Aorta (tissue), 5 donors: ENCODE measurements at regions not wholly inside any gene's neighbourhood (a gene's known extent, or its start where the extent isn't known, plus 50 kb on each side); places are given as distances from the start of the nearest gene placed in this dataset.

Source experiments
- ATAC-seq: fragments of 200-7000 bp; cut with Tn5 transposase; one replicate; pipeline ENCODE4 v1.9.1; 2022; ENCODE audit warnings: moderate library complexity; ENCODE audit not compliant: low FRiP score
- DNase-seq, 2 donors: peaks; one replicate each; pipeline ENCODE4 v3.0.0-alpha.2; 2020
- H3K27ac ChIP-seq, 2 donors: one replicate each; pipeline ENCODE4 v1.5.1; 2013; ENCODE audit warnings: low read length in 2 of 2, mild to moderate bottlenecking in 2 of 2, moderate library complexity in 2 of 2, control low read depth in 1 of 2, inconsistent platforms in 1 of 2, low read depth in 1 of 2
- H3K27me3 ChIP-seq, 2 donors: one replicate each; pipeline ENCODE4 v1.6.1; 2013; ENCODE audit warnings: control low read depth in 1 of 2, low read length in 1 of 2, mild to moderate bottlenecking in 1 of 2, moderate library complexity in 1 of 2; ENCODE audit not compliant: insufficient read depth in 2 of 2, control insufficient read depth in 1 of 2
- H3K36me3 ChIP-seq, 2 donors: one replicate each; pipeline ENCODE4 v1.6.1; 2013; ENCODE audit warnings: control low read depth in 1 of 2, low read length in 1 of 2, mild to moderate bottlenecking in 1 of 2; ENCODE audit not compliant: insufficient read depth in 2 of 2, control insufficient read depth in 1 of 2
- H3K4me1 ChIP-seq, 2 donors: one replicate each; pipeline ENCODE4 v1.6.1; 2013; ENCODE audit warnings: low read length in 2 of 2, control low read depth in 1 of 2, mild to moderate bottlenecking in 1 of 2, moderate library complexity in 1 of 2; ENCODE audit not compliant: insufficient read depth in 2 of 2, control insufficient read depth in 1 of 2
- H3K4me3 ChIP-seq, 2 donors: one replicate each; pipeline ENCODE4 v1.5.1; 2013; ENCODE audit warnings: low read length in 2 of 2, control low read depth in 1 of 2, mild to moderate bottlenecking in 1 of 2
- H3K9me3 ChIP-seq: one replicate; pipeline ENCODE4 v1.6.1; 2013; ENCODE audit warnings: mild to moderate bottlenecking, low read length; ENCODE audit not compliant: control insufficient read depth
- WGBS, 2 donors: extraction: QIAGEN DNeasy Blood & Tissue Kit; methylation state at CpG; one replicate each; pipeline ENCODE4 v1.1.7; 2013; 5-methylcytosine and 5-hydroxymethylcytosine counted together
- intact Hi-C, 2 donors: fragments of 100-400 bp; cut with DNase I; formaldehyde crosslinking; loops; one replicate each; pipeline versions ENCODE4 v1.14.2 to v1.15.0; 2022
- donor health status: healthy with polysubstance abuse.
- donor health status: Bipolar disorder and iron deficiency.
- donor health status: DM: no; HTN: no; CAD: no.
- donor health status: DM: no; HTN: no; CAD: no.
- donor health status: DM: yes; HTN: yes; CAD: no.

DNA sequence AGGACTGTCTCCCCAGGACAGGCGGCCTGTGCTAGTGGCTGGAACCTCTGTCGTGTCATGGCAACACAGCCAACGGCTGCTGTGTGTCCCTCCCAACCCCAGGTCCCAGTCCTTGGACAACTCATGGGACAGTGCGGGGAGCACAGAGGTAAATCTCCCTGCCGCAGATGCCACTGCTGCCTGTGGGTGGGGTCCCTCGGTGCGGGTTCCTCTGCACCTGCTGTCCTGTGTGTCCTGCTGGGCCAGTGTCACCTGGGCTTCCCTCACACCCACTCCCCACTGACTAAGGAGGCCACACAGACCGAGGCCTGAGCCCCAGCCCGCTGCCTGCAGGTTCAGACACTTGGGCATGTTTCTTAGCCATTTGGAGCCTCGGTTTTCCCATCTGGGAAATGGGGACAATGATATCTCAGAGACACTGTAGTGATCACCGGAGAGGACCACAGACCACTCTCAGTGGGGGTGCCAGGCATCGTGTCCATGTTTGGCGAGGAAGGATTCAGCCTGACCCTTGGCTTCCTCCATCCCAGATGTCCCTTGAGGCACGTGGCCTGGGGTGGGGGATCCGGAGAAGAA lies 96.5 kb downstream of the SIK1 start:
- H3K4me3 ChIP-seq: no peak overlapping the region
- H3K4me1 ChIP-seq: no peaks in the 10 kb centered on the region
- H3K27me3 ChIP-seq: no peaks in the 10 kb centered on the region
- WGBS, 2 donors: 90 to 92% methylated on average over 15 of the region's 15 CpGs
- H3K27ac ChIP-seq: no peak overlapping the region
- no peak for ATAC-seq
- no peak for DNase-seq
- intact Hi-C loops: no loop called here
- no peaks in the 10 kb centered on the region for H3K36me3 ChIP-seq
- H3K9me3 ChIP-seq: no peaks in the 10 kb centered on the region

DNA sequence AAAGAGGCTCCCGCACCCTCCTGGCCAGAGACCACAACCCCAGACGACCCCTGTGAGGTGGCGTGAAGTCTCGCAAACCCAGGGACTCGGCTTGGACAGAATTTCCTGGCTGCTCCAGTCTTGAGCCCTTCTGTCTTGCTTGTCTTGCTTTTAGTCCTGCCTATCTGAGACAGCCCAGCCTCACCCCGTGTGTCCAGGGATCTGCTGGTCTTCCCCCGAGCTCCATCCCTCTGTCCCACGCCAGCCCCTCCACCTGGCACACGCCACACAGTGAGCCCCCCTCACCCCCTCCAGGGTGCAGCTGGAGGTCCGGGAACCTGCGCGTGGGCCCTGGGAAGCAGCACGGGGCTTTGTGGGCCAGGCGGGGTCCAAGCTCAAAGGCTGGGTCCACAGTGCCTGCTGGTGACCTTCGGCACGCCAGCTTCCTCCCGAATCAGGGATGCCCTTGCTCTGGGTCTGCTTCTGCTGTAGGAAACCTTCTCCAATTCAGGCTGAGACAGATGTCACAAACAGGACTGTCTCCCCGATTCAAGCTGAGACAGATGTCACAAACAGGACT lies 97.1 kb downstream of the SIK1 start:
- Histone ChIP-seq H3K27ac (no peak overlapping the region), H3K4me3 (no peak overlapping the region), H3K4me1 (no peaks in the 10 kb centered on the region), H3K36me3 (no peaks in the 10 kb centered on the region), H3K27me3 (no peaks in the 10 kb centered on the region), H3K9me3 (no peaks in the 10 kb centered on the region)
- no peak for DNase-seq
- intact Hi-C loops: no loop called here
- no peak for ATAC-seq
- WGBS, 2 donors: 84 to 89% methylated on average over 18 of the region's 18 CpGs

DNA sequence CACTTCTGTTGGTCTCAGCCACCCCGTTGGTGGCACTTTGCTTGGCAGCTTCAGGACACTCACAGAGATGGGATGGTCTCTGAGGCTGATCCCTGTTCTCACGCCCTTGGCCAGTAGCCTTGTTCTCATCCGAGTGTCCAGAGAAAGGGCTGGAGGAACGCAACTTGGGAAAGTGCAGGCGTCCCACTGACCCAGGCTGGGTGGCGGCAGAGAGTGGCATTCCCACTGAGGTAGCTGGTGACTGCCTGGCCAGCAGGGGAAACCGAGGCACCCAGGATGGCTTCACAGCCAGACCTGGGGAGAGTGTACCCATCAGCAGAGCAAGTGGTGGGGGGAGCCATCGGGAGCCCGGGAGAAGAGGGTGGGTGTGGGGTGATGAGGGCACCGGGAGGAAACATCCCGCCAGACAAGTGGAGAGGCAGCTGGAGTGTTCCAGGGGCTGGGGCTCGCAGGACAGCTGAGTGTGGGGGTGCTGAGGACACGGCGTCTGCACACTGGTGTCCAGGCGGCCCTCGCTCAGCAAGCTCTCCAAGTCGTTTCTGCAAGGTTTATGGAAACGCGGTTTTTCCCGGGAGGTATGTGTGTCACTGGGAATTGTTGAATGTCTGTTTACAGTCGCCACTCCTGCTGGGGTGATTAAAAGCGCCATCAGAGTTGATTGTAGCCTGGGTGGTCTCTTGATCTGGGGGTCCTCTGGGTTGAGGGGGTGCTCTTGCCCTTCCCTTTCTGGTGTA lies 97.8 kb downstream of the SIK1 start:
- intact Hi-C loops: no loop called here
- no peak for ATAC-seq
- Histone ChIP-seq H3K27me3 (no peaks in the 10 kb centered on the region), H3K9me3 (no peaks in the 10 kb centered on the region), H3K27ac (no peak overlapping the region), H3K36me3 (no peaks in the 10 kb centered on the region), H3K4me3 (no peak overlapping the region), H3K4me1 (no peaks in the 10 kb centered on the region)
- no peak for DNase-seq
- 90 to 96% methylated on average over 22 of the region's 22 CpGs for WGBS, 2 donors

DNA sequence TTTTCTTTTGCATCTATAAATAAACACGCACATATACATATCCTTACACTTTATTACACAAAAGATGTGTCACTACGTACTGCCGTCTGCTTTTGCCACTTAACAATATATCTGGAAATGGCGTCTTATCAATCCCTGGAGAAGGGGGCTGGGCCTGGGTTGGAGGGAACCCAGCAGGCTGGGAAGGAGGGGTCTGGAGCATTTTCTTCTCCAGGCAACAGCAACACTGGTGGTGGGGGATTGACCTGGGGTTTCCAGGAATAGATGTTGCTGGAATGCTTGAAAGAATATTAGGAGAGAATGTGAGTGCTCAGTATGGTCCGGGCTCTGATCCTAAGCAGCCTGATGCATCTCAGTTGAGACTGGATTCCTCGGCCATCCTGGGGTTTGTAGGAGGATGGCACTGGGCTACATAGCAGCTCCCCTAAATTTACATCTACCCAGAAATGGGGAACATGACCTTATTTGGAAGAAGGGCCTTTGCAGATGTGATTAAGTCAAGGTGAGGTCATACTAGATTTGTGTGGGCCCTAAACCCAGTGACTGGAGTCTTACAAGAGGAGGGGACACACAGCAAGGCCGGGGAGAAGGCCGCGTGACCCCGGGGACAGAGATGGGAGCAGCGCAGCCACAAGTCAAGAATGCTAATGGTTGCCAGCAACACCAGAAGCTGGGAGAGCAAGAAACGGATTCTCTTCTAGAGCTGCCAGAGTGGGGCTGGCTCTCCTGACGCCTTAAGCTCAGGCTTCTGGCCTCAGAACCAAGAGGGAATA lies 98.6 kb downstream of the SIK1 start:
- no peak overlapping the region for H3K27ac ChIP-seq
- no peaks in the 10 kb centered on the region for H3K9me3 ChIP-seq
- intact Hi-C loops: no loop called here
- H3K27me3 ChIP-seq: no peaks in the 10 kb centered on the region
- DNase-seq (no peak), ATAC-seq (no peak)
- no peak overlapping the region for H3K4me3 ChIP-seq
- H3K4me1 ChIP-seq: no peaks in the 10 kb centered on the region
- WGBS, 2 donors: 85 to 89% methylated on average over 13 of the region's 13 CpGs
- no peaks in the 10 kb centered on the region for H3K36me3 ChIP-seq

DNA sequence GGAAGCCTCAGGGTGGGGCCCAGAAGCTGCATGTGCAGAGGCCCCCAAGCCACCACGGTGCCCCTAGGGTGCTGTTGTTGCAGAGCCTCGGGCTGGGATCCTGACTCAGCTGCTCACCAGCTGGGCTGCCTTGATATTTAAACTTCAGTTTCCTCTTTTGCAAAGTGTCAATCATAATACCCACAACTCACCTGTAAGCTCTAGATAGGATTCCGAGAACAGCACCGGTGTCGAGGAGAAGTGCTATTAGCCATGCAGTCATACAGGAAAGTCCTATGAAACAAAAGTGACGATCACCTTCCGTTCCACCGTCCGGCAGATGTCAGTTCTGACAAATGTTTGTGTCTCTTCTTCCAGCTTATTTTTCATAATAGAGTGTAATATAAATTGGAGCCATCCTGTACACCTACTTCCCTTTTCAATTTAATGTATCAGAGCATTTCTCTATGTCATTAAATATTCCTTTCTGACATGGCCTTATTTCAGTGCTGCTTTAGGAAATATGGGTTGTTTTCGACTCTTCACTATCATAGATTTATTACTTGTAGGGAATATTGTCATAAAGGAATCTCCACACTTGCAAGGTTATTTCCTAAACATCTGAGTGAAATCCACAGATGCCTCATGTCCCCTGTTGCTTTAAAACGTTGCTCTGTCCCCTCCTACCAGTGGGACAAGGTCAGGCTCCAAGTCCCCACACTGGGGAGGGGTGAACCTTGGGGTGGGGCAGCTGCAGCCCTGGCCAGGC lies 100.8 kb downstream of the SIK1 start:
- Histone ChIP-seq H3K4me1 (no peaks in the 10 kb centered on the region), H3K27me3 (no peaks in the 10 kb centered on the region), H3K9me3 (no peaks in the 10 kb centered on the region), H3K36me3 (no peaks in the 10 kb centered on the region), H3K4me3 (no peak overlapping the region), H3K27ac (no peak overlapping the region)
- intact Hi-C loops: no loop called here
- DNase-seq: no peak
- 81 to 83% methylated on average over 11 of the region's 11 CpGs for WGBS, 2 donors
- no peak for ATAC-seq

DNA sequence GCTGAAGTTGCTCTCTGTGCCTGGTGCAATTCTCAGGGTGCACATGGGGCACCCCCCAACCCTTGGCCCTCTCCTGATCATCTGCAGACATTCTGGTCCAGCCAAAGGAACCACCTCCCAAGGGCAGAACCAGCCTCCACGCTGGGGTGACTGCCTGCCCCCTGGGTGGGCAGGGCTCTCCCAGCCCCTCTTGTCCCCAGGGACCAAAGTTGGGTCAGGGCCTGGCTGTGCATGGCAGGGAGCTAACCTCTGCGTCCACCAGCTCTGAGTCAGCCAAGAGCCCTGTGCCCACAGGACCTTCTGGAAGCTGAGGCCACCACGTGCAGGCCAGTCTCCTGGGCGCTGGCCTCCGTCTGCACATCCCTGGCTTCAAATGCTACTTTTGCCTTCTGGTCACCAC lies 101.9 kb downstream of the SIK1 start:
- Histone ChIP-seq H3K36me3 (no peaks in the 10 kb centered on the region), H3K4me1 (no peaks in the 10 kb centered on the region), H3K27me3 (no peaks in the 10 kb centered on the region), H3K9me3 (no peaks in the 10 kb centered on the region), H3K4me3 (no peak overlapping the region), H3K27ac (no peak overlapping the region)
- intact Hi-C loops: no loop called here
- DNase-seq: no peak
- 75 to 78% methylated on average over 5 of the region's 5 CpGs for WGBS, 2 donors
- no peak for ATAC-seq

DNA sequence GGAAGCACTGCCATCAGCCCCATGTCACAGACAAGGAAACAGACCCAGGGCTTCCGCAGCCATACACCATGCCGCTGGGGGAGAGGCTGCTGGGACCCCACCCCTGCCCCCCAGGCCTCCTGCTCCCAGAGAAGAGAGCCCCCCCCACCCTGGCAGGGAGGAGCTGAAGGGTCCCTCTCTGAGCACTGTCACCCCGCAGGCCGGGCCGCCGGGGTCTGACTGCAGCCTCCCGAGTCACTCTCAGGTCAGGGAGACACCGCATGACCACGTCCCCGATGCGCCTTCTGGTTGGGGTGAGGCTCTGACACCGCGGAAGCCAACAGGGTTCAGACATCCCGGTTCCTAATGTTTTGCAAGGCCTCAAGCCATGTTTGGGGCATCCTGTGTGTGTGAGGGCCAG lies 102.3 kb downstream of the SIK1 start:
- ATAC-seq (no peak), DNase-seq (no peak)
- WGBS, 2 donors: 85 to 91% methylated on average over 14 of the region's 14 CpGs
- H3K36me3 ChIP-seq: no peaks in the 10 kb centered on the region
- H3K9me3 ChIP-seq: no peaks in the 10 kb centered on the region
- H3K4me3 ChIP-seq: no peak overlapping the region
- H3K27ac ChIP-seq: no peak overlapping the region
- intact Hi-C loops: no loop called here
- H3K27me3 ChIP-seq: no peaks in the 10 kb centered on the region
- no peaks in the 10 kb centered on the region for H3K4me1 ChIP-seq

DNA sequence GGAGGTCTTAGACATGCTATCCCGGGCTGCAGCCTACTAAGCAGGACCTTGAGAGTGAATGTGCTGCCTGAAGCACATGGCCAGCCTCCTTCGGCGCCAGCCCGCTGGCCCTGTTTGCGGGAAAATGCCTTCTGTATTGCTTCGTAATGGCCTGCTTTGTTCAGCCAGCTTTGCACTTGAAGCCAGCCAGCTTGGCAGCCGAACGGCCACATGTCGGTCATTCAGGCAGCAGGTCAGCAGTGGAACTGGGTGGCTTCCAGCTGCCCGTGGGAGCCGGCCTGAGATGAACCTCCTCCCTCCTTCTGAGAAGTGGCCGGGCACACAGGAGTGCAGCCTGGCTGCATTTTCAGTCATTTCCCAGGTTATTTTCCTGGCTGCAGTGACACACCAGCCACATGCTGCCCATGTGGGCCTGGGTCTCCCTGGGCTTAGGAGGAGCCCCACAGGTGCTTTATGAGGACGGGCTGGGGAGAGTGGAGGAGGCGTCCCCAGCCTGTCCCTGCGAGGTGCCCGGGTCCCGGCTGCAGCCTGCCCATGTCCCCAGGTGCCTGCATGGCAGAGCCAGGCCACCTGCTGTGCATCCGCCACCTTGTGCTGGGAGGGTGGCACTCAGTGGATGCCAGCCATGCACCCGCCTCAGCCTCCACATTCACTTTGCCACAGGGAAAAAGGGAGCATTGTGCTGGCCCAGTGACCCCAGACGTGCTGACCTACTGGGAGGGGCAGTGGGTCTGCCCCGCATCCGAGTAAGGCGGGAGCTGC lies 103.5 kb downstream of the SIK1 start:
- peak; percentile 27 for ATAC-seq
- Histone ChIP-seq H3K4me3 (no peak overlapping the region), H3K4me1 (no peaks in the 10 kb centered on the region), H3K27me3 (no peaks in the 10 kb centered on the region), H3K27ac (no peak overlapping the region), H3K9me3 (no peaks in the 10 kb centered on the region), H3K36me3 (no peaks in the 10 kb centered on the region)
- intact Hi-C loops: no loop called here
- 37 to 39% methylated on average over 23 of the region's 23 CpGs for WGBS, 2 donors
- peak in 1 of 2 donors; percentile 67 for DNase-seq
